ENCODE measurements at regions not wholly inside any gene's neighbourhood (a gene's known extent, or its start where the extent isn't known, plus 50 kb on each side); places are given as distances from the start of the nearest gene placed in this dataset.

- no peaks in the 10 kb centered on the region for H3K79me2 ChIP-seq (ENCODE audit: control insufficient read depth, insufficient read depth, low read length)
- no peak for DNase-seq (ENCODE audit: low read depth, low spot score)
- H3K4me3 ChIP-seq: no peak overlapping the region
- no peaks in the 10 kb centered on the region for H4K20me1 ChIP-seq (ENCODE audit: control insufficient read depth, insufficient read depth)
- ATAC-seq: no peak
- 35% methylated on average over 2 of the region's 2 CpGs for WGBS (ENCODE audit: insufficient coverage, insufficient replicate concordance, low lambda C conversion rate, missing lambda C conversion rate)
- H2AFZ ChIP-seq (ENCODE audit: control insufficient read depth, low read depth, low read length): no peak overlapping the region
- ChIA-PET CTCF (no interaction called here), POLR2A (no interaction called here), RAD21 (ENCODE audit: unreplicated experiment) (no interaction called here), SMC1A (ENCODE audit: uncharacterized antibody, unreplicated experiment) (interaction anchor here (0.6 kb wide), 1 partner anchor 334 kb away, joined by 3 read pairs; no protein-coding TSS in a partner anchor)
- no peak overlapping the region for H3K9ac ChIP-seq (ENCODE audit: control insufficient read depth, insufficient read depth, low read length)
- no TSS peak for BruUV-seq (replicated peaks)
- in situ Hi-C loops (cut with MboI) (no loop called here), intact Hi-C loops (cut with micrococcal nuclease; ENCODE audit: unreplicated experiment) (no loop called here)
- FAIRE-seq: no peak
- H3K36me3 ChIP-seq (ENCODE audit: control insufficient read depth in 2 of 2, insufficient read depth in 2 of 2, low read length in 1 of 2): no peaks in the 10 kb centered on the region
- no peaks in the 10 kb centered on the region for H3K9me3 ChIP-seq (replicated peaks; ENCODE audit: control insufficient read depth, insufficient read depth, low read length)
- H3K4me1 ChIP-seq (ENCODE audit: control insufficient read depth, insufficient read depth, low read length): no peaks in the 10 kb centered on the region
- H3K27ac ChIP-seq (ENCODE audit: control insufficient read depth, insufficient read depth): no peak overlapping the region
- H3K4me2 ChIP-seq (ENCODE audit: control insufficient read depth, insufficient read depth): no peak overlapping the region
- H3K27me3 ChIP-seq (replicated peaks in 1 of 2; ENCODE audit: control insufficient read depth in 2 of 2, insufficient read depth in 2 of 2, low read length in 1 of 2): no peaks in the 10 kb centered on the region
- TF ChIP-seq MAX (IDR thresholded peaks at IDR 0.05; ENCODE audit: low read depth, low read length) (no peak), REST (IDR thresholded peaks at IDR 0.05; ENCODE audit: low read depth, low read length) (no peak), CHD1 (IDR thresholded peaks at IDR 0.05; ENCODE audit: low read depth, low read length) (no peak), SKIL (IDR thresholded peaks at IDR 0.05; ENCODE audit: low read depth, poor library complexity, severe bottlenecking) (no peak), E2F8 (IDR thresholded peaks at IDR 0.05; ENCODE audit: low read depth, partially characterized antibody) (no peak), STAT3 (IDR thresholded peaks at IDR 0.05; ENCODE audit: low read depth, low read length) (no peak), JUNB (IDR thresholded peaks at IDR 0.05) (no peak), IKZF2 (IDR thresholded peaks at IDR 0.05) (no peak), FOS (IDR thresholded peaks at IDR 0.05; ENCODE audit: borderline replicate concordance, extremely low read depth, insufficient read length) (no peak), USF1 (IDR thresholded peaks at IDR 0.05; ENCODE audit: borderline replicate concordance, extremely low read length, insufficient read depth, low read depth, low read length) (no peak), ETV6 (conservative IDR thresholded peaks at IDR 0.05 in 1 of 2, IDR thresholded peaks at IDR 0.05 in 1 of 2; ENCODE audit: borderline replicate concordance in 1 of 2, low read depth in 1 of 2) (no peak), MTA3 (IDR thresholded peaks at IDR 0.05; ENCODE audit: borderline replicate concordance, low read length) (no peak)
Measured at GRCh38 chr9:126238415-126238814, 88.2 kb upstream of the MVB12B start.

All from GM12878 (cell line).